H9 (cell line): ENCODE measurements at regions not wholly inside any gene's neighbourhood (a gene's known extent, or its start where the extent isn't known, plus 50 kb on each side); places are given as distances from the start of the nearest gene placed in this dataset.

Experiments used
- DNase-seq: peaks from one replicate; pipeline ENCODE4 v3.0.0-alpha.2; 2017
- H2AFZ ChIP-seq: one replicate; pipeline ENCODE4 v1.6.1; 2013; ENCODE audit warnings: mild to moderate bottlenecking, low read length, control low read depth, moderate library complexity
- H2AK5ac ChIP-seq: 2 replicates; pipeline ENCODE4 v1.6.1; 2013; ENCODE audit warnings: low read length, control low read depth, mixed read lengths; ENCODE audit not compliant: insufficient read length
- H2BK120ac ChIP-seq: one replicate; pipeline ENCODE4 v1.6.1; 2013; ENCODE audit warnings: low read depth, mild to moderate bottlenecking, low read length, control low read depth, inconsistent platforms; ENCODE audit not compliant: poor library complexity, severe bottlenecking
- H2BK12ac ChIP-seq: 2 replicates; pipeline ENCODE4 v1.6.1; 2013; ENCODE audit warnings: low read length, control low read depth, mixed read lengths, low read depth; ENCODE audit not compliant: insufficient read length
- H2BK15ac ChIP-seq: 2 replicates; pipeline ENCODE4 v1.6.1; 2013; ENCODE audit warnings: low read depth, low read length, control low read depth
- H2BK20ac ChIP-seq: one replicate; pipeline ENCODE4 v1.6.1; 2013; ENCODE audit warnings: low read depth, mild to moderate bottlenecking, low read length, control low read depth, inconsistent platforms; ENCODE audit not compliant: poor library complexity, severe bottlenecking
- H2BK5ac ChIP-seq: 2 replicates; pipeline ENCODE4 v1.6.1; 2013; ENCODE audit warnings: low read length, control low read depth, mixed read lengths; ENCODE audit not compliant: insufficient read length
- H3K14ac ChIP-seq: 2 replicates; pipeline ENCODE4 v1.6.1; 2013; ENCODE audit warnings: low read length, control low read depth; ENCODE audit not compliant: insufficient read depth
- H3K18ac ChIP-seq: 2 replicates; pipeline ENCODE4 v1.6.1; 2013; ENCODE audit warnings: low read depth, mild to moderate bottlenecking, mixed read lengths, low read length, control low read depth; ENCODE audit not compliant: insufficient read length
- H3K23ac ChIP-seq: 2 replicates; pipeline ENCODE4 v1.6.1; 2013; ENCODE audit warnings: low read length, control low read depth, mixed read lengths, low read depth; ENCODE audit not compliant: insufficient read length
- H3K23me2 ChIP-seq: 2 replicates; pipeline ENCODE4 v1.6.1; 2013; ENCODE audit warnings: low read depth, mild to moderate bottlenecking, mixed read lengths, low read length, control low read depth; ENCODE audit not compliant: insufficient read length, poor library complexity, severe bottlenecking
- H3K27ac ChIP-seq: 2 replicates; pipeline ENCODE4 v1.5.1; 2013; ENCODE audit warnings: low read length, control low read depth, mixed read lengths, low read depth; ENCODE audit not compliant: insufficient read length
- H3K27me3 ChIP-seq: 2 replicates; pipeline ENCODE4 v1.6.1; 2013; ENCODE audit warnings: low read length, control low read depth, inconsistent platforms; ENCODE audit not compliant: insufficient read depth
- H3K4ac ChIP-seq: 2 replicates; pipeline ENCODE4 v1.6.1; 2013; ENCODE audit warnings: low read depth, mild to moderate bottlenecking, control low read depth, inconsistent platforms, low read length, moderate library complexity
- H3K4me1 ChIP-seq: 2 replicates; pipeline ENCODE4 v1.6.1; 2013; ENCODE audit warnings: low read length, control low read depth, inconsistent platforms; ENCODE audit not compliant: insufficient read depth
- H3K4me2 ChIP-seq: 2 replicates; pipeline ENCODE4 v1.6.1; 2013; ENCODE audit warnings: low read length, control low read depth, mixed read lengths; ENCODE audit not compliant: insufficient read length, insufficient read depth
- H3K56ac ChIP-seq: 2 replicates; pipeline ENCODE4 v1.6.1; 2013; ENCODE audit warnings: low read depth, mild to moderate bottlenecking, mixed read lengths, low read length, control low read depth; ENCODE audit not compliant: insufficient read length
- H3K79me1 ChIP-seq: 2 replicates; pipeline ENCODE4 v1.6.1; 2013; ENCODE audit warnings: low read depth, mild to moderate bottlenecking, moderate library complexity, low read length, control low read depth, inconsistent platforms; ENCODE audit not compliant: insufficient read depth, poor library complexity, severe bottlenecking
- H3K79me2 ChIP-seq: 2 replicates; pipeline ENCODE4 v1.6.1; 2013; ENCODE audit warnings: low read length, control low read depth, inconsistent platforms; ENCODE audit not compliant: insufficient read depth
- H3K9ac ChIP-seq: 2 replicates; pipeline ENCODE4 v1.6.1; 2013; ENCODE audit warnings: low read length, control low read depth, mixed read lengths; ENCODE audit not compliant: insufficient read length; ENCODE audit errors: extremely low read depth
- H3K9me3 ChIP-seq: one replicate; pipeline ENCODE4 v1.6.1; 2013; ENCODE audit warnings: low read depth, low read length, inconsistent platforms; ENCODE audit not compliant: control insufficient read depth
- H3T11ph ChIP-seq: one replicate; pipeline ENCODE4 v1.6.1; 2013; ENCODE audit warnings: mild to moderate bottlenecking, low read length, control low read depth, inconsistent platforms
- H4K20me1 ChIP-seq: one replicate; pipeline ENCODE4 v1.6.1; 2013; ENCODE audit not compliant: control insufficient read depth, insufficient read length, insufficient read depth
- H4K5ac ChIP-seq: 2 replicates; pipeline ENCODE4 v1.6.1; 2013; ENCODE audit warnings: low read depth, mild to moderate bottlenecking, mixed read lengths, low read length, control low read depth; ENCODE audit not compliant: insufficient read length
- H4K8ac ChIP-seq: replicated peaks from 2 replicates; pipeline ENCODE4 v1.6.1; 2013; ENCODE audit warnings: low read length, control low read depth, mixed read lengths, low read depth; ENCODE audit not compliant: insufficient read length
- H4K91ac ChIP-seq: 2 replicates; pipeline ENCODE4 v1.6.1; 2013; ENCODE audit warnings: low read depth, mild to moderate bottlenecking, moderate library complexity, mixed read lengths, low read length, control low read depth; ENCODE audit not compliant: insufficient read length
- H3K27ac Mint-ChIP-seq, 3 experiments: 2 replicates in 2 of 3; 3 replicates in 1 of 3; pipeline ENCODE4 v1.8.0; 2020 to 2021; ENCODE audit warnings: mixed read lengths in 3 of 3, mild to moderate bottlenecking in 1 of 3, moderate library complexity in 1 of 3
- H3K27me3 Mint-ChIP-seq: 2 replicates; pipeline ENCODE4 v1.8.0; 2021; ENCODE audit warnings: low read depth, mild to moderate bottlenecking, moderate library complexity, mixed read lengths
- H3K36me3 Mint-ChIP-seq, 3 experiments: 2 replicates in 2 of 3; 3 replicates in 1 of 3; pipeline ENCODE4 v1.8.0; 2020 to 2021; ENCODE audit warnings: low read depth in 3 of 3, mixed read lengths in 3 of 3; ENCODE audit not compliant: insufficient read depth in 1 of 3
- H3K4me1 Mint-ChIP-seq, 2 experiments: 2 replicates each; pipeline ENCODE4 v1.8.0; 2020; ENCODE audit warnings: mixed read lengths in 2 of 2
- H3K4me3 Mint-ChIP-seq, 2 experiments: 2 replicates in 1 of 2; 3 replicates in 1 of 2; pipeline ENCODE4 v1.8.0; 2020 to 2021; ENCODE audit warnings: mild to moderate bottlenecking in 2 of 2, mixed read lengths in 2 of 2, moderate library complexity in 1 of 2
- H3K9me3 Mint-ChIP-seq, 2 experiments: 2 replicates in 1 of 2; 3 replicates in 1 of 2; pipeline ENCODE4 v1.8.0; 2020; ENCODE audit warnings: mild to moderate bottlenecking in 2 of 2, mixed read lengths in 2 of 2, moderate library complexity in 1 of 2
- WGBS: extraction: QIAGEN DNeasy Blood & Tissue Kit; methylation state at CpG from one replicate; pipeline ENCODE4 v1.1.7; 2013; ENCODE audit warnings: missing lambda C conversion rate, low lambda C conversion rate, mixed read lengths; ENCODE audit not compliant: insufficient read length; ENCODE audit errors: extremely low coverage; 5-methylcytosine and 5-hydroxymethylcytosine counted together
- TF ChIP-seq, protein P1 (sequence below): fragments of 200-600 bp; sonication (generic); conservative IDR thresholded peaks from 3 replicates; pipeline ENCODE4 v1.8.0; 2021; ENCODE audit warnings: antibody characterized with exemption, mild to moderate bottlenecking

DNA sequence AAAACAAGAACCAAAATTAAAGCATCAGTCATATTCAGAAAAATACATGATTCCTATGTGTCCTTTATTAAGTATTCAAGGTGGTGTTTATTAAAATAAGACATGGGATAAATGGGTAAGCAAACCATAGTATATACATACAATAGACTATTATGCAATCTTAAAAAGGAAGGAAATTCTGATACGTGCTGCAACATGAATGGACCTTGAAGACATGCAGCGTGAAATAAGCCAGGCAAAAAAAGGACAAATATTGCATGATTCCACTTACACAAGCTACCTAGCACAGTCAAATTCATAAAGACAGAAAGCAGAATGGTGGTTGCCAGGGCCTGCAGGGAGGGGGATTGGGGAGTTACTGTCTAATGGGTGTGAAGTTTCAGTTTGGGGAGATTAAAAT lies 127.7 kb downstream of the DMAC1 start:
- H3K79me2 ChIP-seq: no peaks in the 10 kb centered on the region
- H2BK20ac ChIP-seq: no peak overlapping the region
- WGBS: no CpG with 5 or more reads among the region's 2 CpGs
- no peak overlapping the region for H3K56ac ChIP-seq
- H3K9me3 Mint-ChIP-seq: no peaks in the 10 kb centered on the region
- no peak overlapping the region for H2BK12ac ChIP-seq
- H4K5ac ChIP-seq: no peak overlapping the region
- no peaks in the 10 kb centered on the region for H3K23me2 ChIP-seq
- TF ChIP-seq, protein P1, sequence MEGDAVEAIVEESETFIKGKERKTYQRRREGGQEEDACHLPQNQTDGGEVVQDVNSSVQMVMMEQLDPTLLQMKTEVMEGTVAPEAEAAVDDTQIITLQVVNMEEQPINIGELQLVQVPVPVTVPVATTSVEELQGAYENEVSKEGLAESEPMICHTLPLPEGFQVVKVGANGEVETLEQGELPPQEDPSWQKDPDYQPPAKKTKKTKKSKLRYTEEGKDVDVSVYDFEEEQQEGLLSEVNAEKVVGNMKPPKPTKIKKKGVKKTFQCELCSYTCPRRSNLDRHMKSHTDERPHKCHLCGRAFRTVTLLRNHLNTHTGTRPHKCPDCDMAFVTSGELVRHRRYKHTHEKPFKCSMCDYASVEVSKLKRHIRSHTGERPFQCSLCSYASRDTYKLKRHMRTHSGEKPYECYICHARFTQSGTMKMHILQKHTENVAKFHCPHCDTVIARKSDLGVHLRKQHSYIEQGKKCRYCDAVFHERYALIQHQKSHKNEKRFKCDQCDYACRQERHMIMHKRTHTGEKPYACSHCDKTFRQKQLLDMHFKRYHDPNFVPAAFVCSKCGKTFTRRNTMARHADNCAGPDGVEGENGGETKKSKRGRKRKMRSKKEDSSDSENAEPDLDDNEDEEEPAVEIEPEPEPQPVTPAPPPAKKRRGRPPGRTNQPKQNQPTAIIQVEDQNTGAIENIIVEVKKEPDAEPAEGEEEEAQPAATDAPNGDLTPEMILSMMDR: no peak
- no peaks in the 10 kb centered on the region for H3K4me1 Mint-ChIP-seq
- no peaks in the 10 kb centered on the region for H3K9me3 ChIP-seq
- no peaks in the 10 kb centered on the region for H3K36me3 Mint-ChIP-seq
- H2AK5ac ChIP-seq: no peak overlapping the region
- no peak overlapping the region for H4K8ac ChIP-seq
- H3K18ac ChIP-seq: no peak overlapping the region
- no peak overlapping the region for H3K4me3 Mint-ChIP-seq
- H4K91ac ChIP-seq: no peak overlapping the region
- H4K20me1 ChIP-seq: no peaks in the 10 kb centered on the region
- no peak overlapping the region for H3K23ac ChIP-seq
- no peak overlapping the region for H3K27ac Mint-ChIP-seq
- no peak overlapping the region for H3K14ac ChIP-seq
- no peak overlapping the region for H2BK5ac ChIP-seq
- H3K79me1 ChIP-seq: no peaks in the 10 kb centered on the region
- no peak overlapping the region for H2BK120ac ChIP-seq
- H3T11ph ChIP-seq: no peak overlapping the region
- no peaks in the 10 kb centered on the region for H3K4me1 ChIP-seq
- H3K27ac ChIP-seq: no peak overlapping the region
- no peak overlapping the region for H3K9ac ChIP-seq
- H2BK15ac ChIP-seq: no peak overlapping the region
- H3K27me3 Mint-ChIP-seq: no peaks in the 10 kb centered on the region; the same call in 1 of the 2 replicates
- no peak for DNase-seq
- no peak overlapping the region for H3K4ac ChIP-seq
- no peaks in the 10 kb centered on the region for H3K27me3 ChIP-seq
- no peak overlapping the region for H2AFZ ChIP-seq
- H3K4me2 ChIP-seq: no peak overlapping the region
